ENCODE measurements at regions not wholly inside any gene's neighbourhood (a gene's known extent, or its start where the extent isn't known, plus 50 kb on each side); places are given as distances from the start of the nearest gene placed in this dataset.

GRCh38 chr15:29615791-29616190 lies 206.5 kb downstream of the TJP1 start:
- no peak for TF ChIP-seq CTCF (IDR thresholded peaks at IDR 0.05; ENCODE audit: extremely low read depth in 1 of 2, insufficient read depth in 1 of 2, low read depth in 1 of 2, low read length in 2 of 2)
- TF ChIP-seq MAX (IDR thresholded peaks at IDR 0.05; ENCODE audit: insufficient read depth, insufficient read length), result no peak
- TF ChIP-seq POLR2A (IDR thresholded peaks at IDR 0.05; ENCODE audit: low read depth, low read length), result no peak
- no peak for TF ChIP-seq POLR2AphosphoS5 (IDR thresholded peaks at IDR 0.05; ENCODE audit: insufficient read depth, low read depth, low read length)
- TF ChIP-seq JUN (IDR thresholded peaks at IDR 0.05; ENCODE audit: borderline replicate concordance, insufficient read depth, insufficient read length, low read depth), result no peak
